ENCODE measurements at regions not wholly inside any gene's neighbourhood (a gene's known extent, or its start where the extent isn't known, plus 50 kb on each side); places are given as distances from the start of the nearest gene placed in this dataset.

- Histone ChIP-seq H3K9me3 (ENCODE audit: control insufficient read depth, insufficient read depth, low read length) (peaks cover 6% of the 10 kb centered on the region), H3K9me1 (ENCODE audit: insufficient read depth, low read length) (no peaks in the 10 kb centered on the region), H3K4me2 (ENCODE audit: low read depth, low read length) (no peak overlapping the region), H3K36me3 (ENCODE audit: control insufficient read depth, insufficient read depth, low read length) (no peaks in the 10 kb centered on the region), H4K20me1 (ENCODE audit: insufficient read depth, low read length) (no peaks in the 10 kb centered on the region), H3K4ac (ENCODE audit: low read depth, low read length) (no peak overlapping the region), H2AK5ac (ENCODE audit: low read depth, low read length) (no peak overlapping the region), H4K5ac (ENCODE audit: low read depth, low read length) (no peak overlapping the region), H3K18ac (ENCODE audit: low read depth, low read length) (no peak overlapping the region), H4K91ac (ENCODE audit: insufficient read depth, low read depth, low read length) (no peak overlapping the region), H3K27me3 (ENCODE audit: control insufficient read depth, insufficient read depth, low read length) (peaks cover 16% of the 10 kb centered on the region), H2BK20ac (ENCODE audit: low read depth, low read length) (no peak overlapping the region), H3K9ac (ENCODE audit: low read depth, low read length) (no peak overlapping the region), H3K79me1 (ENCODE audit: low read depth in 1 of 2, low read length in 2 of 2) (no peaks in the 10 kb centered on the region), H2AFZ (replicated peaks; ENCODE audit: low read length, poor library complexity) (no peak overlapping the region), H3K4me1 (ENCODE audit: control insufficient read depth, insufficient read depth, low read length) (no peaks in the 10 kb centered on the region), H3K23ac (ENCODE audit: low read depth, low read length) (no peak overlapping the region), H3K27ac (ENCODE audit: insufficient read depth, low read length) (no peak overlapping the region), H3K4me3 (ENCODE audit: insufficient read depth, low read depth, low read length) (no peak overlapping the region), H4K8ac (ENCODE audit: low read depth in 2 of 2, low read length in 2 of 2) (no peak overlapping the region), H3K14ac (replicated peaks; ENCODE audit: low read depth, low read length) (no peak overlapping the region), H2AK9ac (replicated peaks; ENCODE audit: low read depth, low read length, poor library complexity) (no peak overlapping the region), H2BK5ac (ENCODE audit: low read depth, low read length, poor library complexity, severe bottlenecking) (no peak overlapping the region), H2BK120ac (ENCODE audit: low read depth, low read length) (no peak overlapping the region), H2BK15ac (ENCODE audit: low read depth, low read length) (no peak overlapping the region), H3K56ac (ENCODE audit: extremely low read depth, insufficient read depth, low read length) (no peak overlapping the region)
- intact Hi-C loops (cut with micrococcal nuclease), result no loop called here
- DNase-seq (no peak), ATAC-seq (ENCODE audit: low read depth) (no peak)
- CTCF ChIA-PET, result no interaction called here
- in situ Hi-C loops (cut with MboI; ENCODE audit: low sequenced_read_pairs), result no loop called here
- dilution Hi-C loops (cut with HindIII; ENCODE audit: low sequenced_read_pairs, unreplicated experiment), result no loop called here
- no peak for TF ChIP-seq RCOR1 (IDR thresholded peaks at IDR 0.05; ENCODE audit: insufficient replicate concordance, low read length)
- TF ChIP-seq MAZ (IDR thresholded peaks at IDR 0.05; ENCODE audit: borderline replicate concordance, low read depth, low read length), result no peak
- TF ChIP-seq BHLHE40 (IDR thresholded peaks at IDR 0.05; ENCODE audit: low read depth, low read length), result no peak
- no peak for TF ChIP-seq FOS (IDR thresholded peaks at IDR 0.05; ENCODE audit: low read depth, low read length)
- no peak for TF ChIP-seq RFX5 (IDR thresholded peaks at IDR 0.05; ENCODE audit: low read depth, low read length)
- TF ChIP-seq, protein P1, sequence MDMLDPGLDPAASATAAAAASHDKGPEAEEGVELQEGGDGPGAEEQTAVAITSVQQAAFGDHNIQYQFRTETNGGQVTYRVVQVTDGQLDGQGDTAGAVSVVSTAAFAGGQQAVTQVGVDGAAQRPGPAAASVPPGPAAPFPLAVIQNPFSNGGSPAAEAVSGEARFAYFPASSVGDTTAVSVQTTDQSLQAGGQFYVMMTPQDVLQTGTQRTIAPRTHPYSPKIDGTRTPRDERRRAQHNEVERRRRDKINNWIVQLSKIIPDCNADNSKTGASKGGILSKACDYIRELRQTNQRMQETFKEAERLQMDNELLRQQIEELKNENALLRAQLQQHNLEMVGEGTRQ (IDR thresholded peaks at IDR 0.05; ENCODE audit: low read depth, low read length), result no peak
- TF ChIP-seq MXI1 (IDR thresholded peaks at IDR 0.05; ENCODE audit: borderline replicate concordance, low read depth, low read length), result no peak
- TF ChIP-seq NFE2L2 (IDR thresholded peaks at IDR 0.05; ENCODE audit: low read depth, low read length), result no peak
- TF ChIP-seq, protein P2, sequence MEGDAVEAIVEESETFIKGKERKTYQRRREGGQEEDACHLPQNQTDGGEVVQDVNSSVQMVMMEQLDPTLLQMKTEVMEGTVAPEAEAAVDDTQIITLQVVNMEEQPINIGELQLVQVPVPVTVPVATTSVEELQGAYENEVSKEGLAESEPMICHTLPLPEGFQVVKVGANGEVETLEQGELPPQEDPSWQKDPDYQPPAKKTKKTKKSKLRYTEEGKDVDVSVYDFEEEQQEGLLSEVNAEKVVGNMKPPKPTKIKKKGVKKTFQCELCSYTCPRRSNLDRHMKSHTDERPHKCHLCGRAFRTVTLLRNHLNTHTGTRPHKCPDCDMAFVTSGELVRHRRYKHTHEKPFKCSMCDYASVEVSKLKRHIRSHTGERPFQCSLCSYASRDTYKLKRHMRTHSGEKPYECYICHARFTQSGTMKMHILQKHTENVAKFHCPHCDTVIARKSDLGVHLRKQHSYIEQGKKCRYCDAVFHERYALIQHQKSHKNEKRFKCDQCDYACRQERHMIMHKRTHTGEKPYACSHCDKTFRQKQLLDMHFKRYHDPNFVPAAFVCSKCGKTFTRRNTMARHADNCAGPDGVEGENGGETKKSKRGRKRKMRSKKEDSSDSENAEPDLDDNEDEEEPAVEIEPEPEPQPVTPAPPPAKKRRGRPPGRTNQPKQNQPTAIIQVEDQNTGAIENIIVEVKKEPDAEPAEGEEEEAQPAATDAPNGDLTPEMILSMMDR (conservative IDR thresholded peaks at IDR 0.05; ENCODE audit: low read depth, low read length), result no peak
- TF ChIP-seq RAD21 (IDR thresholded peaks at IDR 0.05; ENCODE audit: low read length), result no peak
- no peak for TF ChIP-seq CHD1 (IDR thresholded peaks at IDR 0.05; ENCODE audit: low read depth, low read length)
- TF ChIP-seq SMC3 (IDR thresholded peaks at IDR 0.05; ENCODE audit: low read depth, low read length), result no peak
- TF ChIP-seq ELK1 (IDR thresholded peaks at IDR 0.05; ENCODE audit: borderline replicate concordance, low read depth, low read length), result no peak
- no peak for TF ChIP-seq CEBPB (IDR thresholded peaks at IDR 0.05; ENCODE audit: low read depth, low read length)
- BruUV-seq (replicated peaks), result no TSS peak
- POLR2A ChIA-PET (ENCODE audit: unreplicated experiment), result no interaction called here
- WGBS, 2 experiments (ENCODE audit: extremely low coverage in 2 of 2, insufficient read length in 1 of 2), result no CpG with 5 or more reads among the region's 2 CpGs
Observed at GRCh38 chr14:101096551-101096950, 193.0 kb upstream of the RTL1 start.
